GM21360 (cell line): ENCODE measurements at regions not wholly inside any gene's neighbourhood (a gene's known extent, or its start where the extent isn't known, plus 50 kb on each side); places are given as distances from the start of the nearest gene placed in this dataset.

Experiments used
- ATAC-seq: cut with Tn5 transposase; IDR thresholded peaks from one replicate; pipeline ENCODE4 v1.9.1; 2021; ENCODE audit warnings: mild to moderate bottlenecking, moderate library complexity; ENCODE audit not compliant: unreplicated experiment

DNA sequence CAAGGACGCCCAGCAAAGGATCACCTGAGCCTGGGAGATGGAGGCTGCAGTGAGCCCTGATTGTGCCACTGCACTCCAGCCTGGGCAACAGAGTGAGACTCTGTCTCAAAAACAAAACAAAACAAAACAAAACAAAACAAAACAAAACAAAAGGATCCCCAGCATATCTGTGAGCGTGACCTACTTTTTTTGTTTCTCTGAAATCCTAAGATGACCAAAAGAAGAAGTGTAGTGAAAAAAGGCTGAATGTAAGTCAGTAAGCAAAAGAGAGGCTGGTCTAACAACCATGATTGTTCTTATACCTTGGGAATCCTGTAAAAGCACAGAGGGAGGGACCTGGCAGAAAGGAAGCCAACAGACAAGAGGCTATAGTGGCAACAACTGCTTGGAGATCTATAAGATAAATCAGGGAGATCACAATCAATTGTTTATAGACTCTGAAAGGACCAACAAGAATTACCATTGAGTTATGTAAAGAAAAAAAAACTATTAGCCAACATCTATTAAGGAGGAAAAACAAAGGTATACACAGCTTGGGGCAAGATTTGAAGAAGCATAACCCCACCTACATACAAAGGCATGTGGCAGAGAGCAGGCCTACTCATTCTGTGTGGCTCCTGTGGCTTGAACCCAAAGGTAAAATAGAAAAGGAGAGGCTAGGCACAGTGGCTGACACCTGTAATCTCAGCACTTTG lies 255.2 kb upstream of the KLF14 start:
- ATAC-seq = no peak

DNA sequence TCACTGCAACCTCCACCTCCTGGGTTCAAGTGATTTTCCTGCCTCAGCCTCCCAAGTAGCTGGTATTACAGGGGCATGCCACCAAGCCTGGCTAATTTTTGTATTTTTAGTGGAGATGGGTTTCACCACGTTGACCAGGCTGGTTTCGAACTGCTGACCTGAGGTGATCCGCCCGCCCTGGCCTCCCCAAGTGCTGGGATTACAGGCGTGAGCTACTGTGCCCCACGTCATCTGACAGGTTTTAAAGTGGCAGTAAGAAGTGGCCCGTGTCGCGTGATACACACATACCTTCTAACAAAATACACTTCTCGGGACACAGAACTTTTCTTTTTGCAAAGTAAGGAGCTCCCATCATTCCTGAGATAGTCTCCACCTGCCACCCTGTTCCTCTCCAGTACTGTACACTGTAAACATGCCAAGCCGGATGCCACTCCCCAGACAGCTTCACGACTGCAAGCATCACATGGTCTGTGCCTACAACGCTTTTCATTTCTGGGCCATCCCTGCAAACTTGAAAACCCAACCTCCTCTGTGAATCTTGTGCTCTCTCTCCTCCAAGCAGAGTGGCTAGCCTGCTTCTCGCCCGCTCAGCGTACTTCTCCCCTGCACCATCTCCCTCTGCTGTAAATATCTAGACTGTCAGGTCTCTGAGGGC lies 256.3 kb upstream of the KLF14 start:
- ATAC-seq = no peak

DNA sequence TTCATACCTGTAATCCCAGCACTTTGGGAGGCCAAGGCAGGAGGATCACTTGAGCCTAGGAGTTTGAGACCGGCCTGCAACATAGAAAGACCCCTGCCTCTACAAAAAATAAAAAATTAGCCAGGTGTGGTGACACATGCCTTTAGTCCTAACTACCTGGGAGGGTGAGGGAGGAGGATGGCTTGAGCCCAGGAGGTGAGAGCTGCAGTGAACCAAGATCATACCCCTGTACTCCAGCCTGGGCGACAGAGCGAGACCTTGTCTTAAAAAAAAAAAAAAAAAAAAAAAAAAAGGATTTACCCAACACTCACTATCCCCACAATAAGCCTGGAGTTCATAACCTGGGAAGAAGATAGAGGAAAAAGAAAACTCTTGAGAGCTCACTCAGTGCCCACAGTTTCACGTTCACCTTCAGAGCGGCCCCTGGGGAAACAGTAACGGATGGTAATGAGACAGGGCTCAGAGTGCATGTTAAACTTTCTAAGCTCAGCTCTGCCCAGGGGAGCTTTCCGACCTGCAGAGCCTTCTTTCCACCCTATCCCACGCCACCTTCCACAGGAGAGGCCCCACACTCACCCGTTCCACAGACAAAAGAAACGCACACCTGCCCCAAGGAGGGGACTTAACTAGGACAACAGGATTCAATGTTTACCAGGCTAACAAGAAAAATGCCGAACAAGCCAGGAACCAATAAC lies 259.8 kb upstream of the KLF14 start:
- no peak for ATAC-seq

DNA sequence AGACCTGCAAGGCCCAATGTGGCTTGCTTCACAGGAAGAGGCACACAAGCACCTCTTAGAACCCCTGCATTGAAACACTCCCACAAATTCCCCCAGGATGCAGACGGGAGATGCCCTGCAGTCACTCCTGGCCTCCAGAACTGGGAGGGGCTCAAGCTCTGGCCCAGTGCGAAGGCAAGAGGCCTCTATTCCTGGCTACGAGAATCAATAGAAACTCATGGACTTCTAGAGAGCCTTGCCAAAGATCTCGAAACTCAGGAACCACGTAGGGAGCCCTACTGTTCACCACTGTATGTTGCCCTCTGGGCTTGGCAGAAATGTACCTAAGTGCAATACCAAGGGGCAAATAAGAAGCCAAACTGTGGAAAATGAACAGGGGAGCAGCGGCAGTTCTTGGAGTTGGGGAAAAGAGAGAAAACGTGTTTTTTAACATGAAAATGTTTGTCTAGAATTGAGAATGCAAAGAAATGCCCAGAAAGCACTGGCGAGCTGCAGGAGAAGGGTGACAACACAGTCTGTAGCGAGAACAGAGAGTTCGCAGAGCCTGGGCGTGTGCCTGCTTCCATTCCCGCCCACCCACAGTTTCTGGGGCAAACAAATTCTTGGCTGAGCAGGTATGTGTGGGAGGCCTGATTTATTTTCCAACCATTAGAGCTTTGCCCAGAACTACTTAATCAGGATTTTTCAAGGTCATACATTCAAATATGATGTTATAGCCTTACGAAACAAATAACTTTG lies 260.5 kb upstream of the KLF14 start:
- no peak for ATAC-seq

DNA sequence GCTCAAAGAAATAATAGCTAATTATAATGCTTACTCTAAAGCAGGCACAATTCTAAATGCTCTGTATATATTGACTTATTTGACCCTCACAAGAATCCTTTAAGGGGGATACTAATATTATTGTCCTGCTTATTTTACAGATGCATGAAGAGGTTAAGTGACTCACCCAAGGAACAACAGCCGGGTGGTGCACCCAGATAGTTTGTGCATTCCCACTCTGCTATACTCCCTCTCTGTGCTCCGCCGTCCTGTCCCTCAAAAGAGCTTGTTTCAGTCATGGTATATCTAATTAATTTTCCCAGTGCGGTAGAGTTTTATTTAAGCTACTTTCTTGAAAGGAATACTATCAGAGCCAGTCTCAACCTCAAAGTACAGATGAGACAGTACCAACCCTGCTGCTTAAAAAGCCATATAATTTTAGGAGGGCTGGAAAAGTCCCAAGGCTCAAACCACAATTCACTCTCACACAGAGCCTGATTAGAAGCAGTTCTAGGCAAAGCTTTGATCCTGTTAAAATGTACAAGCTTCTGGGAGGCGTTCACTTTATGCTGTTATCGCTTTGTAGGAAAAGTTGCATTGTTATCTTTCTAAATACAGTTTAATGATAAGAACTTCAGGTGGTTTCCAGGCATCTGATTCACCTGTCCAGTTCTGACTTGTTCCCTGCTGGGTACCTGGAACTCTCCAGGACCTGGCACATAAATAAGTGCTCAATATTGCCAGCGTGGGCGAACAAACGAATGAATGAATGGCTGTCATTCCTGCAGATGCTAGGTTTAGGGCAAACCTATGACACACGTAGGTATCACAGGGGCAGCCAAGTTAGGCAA lies 261.5 kb upstream of the KLF14 start:
- ATAC-seq = no peak

DNA sequence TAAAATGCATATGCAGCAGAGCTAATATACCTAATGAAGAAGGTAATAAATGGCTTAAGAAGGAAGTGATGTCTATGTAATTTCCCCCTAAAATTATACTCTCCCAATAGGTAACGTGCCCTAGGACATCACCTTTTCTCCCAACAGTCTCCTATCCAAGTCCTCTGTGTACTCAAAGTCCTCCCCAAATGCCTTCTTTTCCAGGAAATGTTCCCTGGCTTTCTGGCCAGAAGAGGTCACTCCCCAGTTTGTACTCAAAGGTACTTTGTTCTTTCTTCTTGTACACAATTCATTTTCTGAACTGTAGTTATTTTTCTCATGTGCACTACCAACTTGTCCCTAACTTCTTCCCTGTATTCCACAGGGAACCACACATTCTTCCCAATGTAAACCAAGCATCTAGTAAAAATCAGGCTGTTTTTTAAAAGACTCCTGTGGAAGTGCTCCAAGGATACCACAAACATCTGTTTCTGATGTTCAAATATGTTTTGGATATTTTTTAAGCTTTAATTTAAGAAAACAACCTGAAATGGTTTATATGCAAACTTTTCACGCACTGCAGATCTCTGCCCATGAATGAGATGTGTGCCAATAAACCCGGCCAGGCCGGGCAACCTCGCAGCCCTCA lies 262.3 kb upstream of the KLF14 start:
- ATAC-seq = no peak

DNA sequence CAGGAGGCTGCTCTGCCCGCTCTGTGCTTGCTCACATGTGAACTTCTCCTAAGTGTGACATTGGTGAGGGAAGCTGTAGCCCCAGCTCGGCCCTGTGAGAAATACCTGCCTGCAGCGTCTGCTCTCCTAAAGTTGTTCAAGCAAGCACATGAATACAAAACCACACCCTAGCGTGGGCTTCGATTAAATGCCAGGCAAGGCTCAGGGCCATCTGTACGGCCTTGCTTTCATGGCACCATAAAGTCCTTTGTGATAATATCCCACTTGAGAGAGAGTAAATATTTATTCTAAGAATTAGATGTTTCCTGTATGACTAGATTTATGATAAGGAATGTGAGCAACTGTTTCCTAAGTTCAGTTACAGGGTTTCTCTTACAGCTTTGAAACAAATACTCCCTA lies 262.8 kb upstream of the KLF14 start:
- ATAC-seq = no peak

DNA sequence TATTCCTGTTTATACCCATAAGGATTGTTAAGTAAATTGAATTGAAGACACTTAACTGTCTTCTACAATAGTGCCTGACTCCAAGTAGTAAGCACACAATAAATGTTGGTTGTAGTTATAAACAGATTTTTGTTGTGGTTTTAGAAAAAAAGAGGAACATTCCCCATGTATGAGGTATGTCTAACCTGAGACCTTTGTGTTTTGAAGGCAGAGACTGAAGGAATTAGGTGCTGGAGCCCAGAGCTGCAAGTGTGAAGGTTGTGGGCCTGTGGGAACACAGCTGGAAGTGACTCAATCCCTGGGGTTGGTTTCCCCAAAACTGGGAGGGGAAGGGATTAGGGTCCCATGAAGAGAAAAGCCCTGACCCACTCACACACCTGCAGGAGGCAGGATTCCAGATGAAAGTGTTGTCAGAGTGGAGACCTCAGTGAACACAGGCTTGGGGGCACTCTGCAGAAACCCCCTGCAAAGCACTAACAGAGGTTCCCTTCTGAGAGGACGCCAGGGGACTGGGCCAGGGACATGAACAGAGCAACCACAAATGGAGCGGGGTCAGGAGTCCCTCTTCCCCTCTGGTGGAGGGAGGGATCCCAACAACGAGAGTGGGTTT lies 265.1 kb upstream of the KLF14 start:
- no peak for ATAC-seq

DNA sequence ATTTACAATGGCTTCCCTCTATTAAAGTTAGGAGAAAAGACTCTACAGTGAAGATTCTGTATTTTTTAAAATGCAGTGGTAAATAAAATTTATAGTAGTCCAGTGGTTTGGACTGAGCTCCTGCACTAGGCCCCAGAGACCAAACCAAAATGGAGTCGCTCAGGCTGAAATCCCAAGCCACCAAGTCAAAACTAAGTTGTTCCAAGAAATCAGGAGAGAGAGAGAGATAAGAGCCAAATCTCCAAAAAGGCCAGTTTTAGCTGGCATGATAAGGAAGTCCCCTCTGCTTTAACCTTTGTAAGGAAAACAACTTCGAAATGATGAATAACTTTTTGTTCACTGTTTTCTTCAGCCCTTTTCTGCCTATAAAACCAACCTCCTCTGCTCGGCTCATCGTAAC lies 265.9 kb upstream of the KLF14 start:
- no peak for ATAC-seq

DNA sequence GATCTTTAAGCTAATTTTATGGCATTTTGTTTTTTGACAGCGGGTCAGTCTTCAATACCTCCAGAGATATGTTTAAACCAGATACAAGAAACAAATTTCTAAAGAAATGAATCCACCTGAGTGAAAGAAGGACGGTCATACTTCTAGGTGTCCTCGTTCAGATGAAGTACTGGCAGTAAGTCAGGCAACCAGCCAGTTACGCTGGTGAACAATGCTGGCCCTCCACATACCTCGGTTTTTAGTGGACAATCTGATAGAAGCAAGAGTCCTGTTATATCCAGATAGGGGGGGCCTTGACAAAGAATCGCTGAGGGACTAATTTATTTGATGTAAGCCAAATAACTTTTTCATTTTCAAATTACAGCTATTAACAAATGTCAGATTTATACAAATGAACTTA lies 266.4 kb upstream of the KLF14 start:
- no peak for ATAC-seq

DNA sequence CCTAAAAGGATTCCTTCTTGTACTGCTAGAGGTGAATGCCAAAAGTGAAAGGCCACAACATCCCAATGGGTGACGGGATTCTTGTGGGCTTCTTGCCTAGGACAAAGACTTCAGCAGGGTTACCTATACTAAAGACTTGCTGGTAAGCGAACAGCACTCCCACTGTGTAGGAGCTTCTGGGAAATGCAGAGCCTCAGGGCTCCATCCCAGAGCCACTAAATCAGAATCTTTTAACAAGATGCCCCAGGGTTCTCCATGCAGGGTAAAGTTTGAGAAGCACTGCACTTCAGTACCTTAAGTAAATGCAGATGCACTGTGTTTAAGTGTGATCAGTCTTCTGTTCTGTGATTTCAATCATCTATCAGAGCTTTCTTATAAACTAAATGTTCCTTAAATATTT lies 266.9 kb upstream of the KLF14 start:
- no peak for ATAC-seq

DNA sequence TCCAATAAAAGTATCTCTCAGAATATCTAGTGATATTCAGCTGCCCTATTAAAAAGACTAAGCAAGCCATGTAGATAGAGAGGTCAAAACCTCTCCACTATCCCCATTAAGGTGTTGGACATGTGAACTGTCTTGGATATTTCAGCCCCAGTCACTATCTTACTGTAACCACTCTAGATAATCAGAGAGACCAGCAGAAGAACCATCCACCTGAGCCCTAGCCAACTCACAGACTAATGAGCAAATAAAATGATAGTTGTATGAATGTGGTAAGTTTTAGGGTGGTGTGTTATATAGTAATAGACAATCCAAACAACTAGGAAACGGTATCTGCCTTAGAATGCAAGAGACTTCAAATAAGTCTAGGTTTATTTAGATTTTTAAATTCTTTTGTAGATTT lies 268.6 kb upstream of the KLF14 start:
- no peak for ATAC-seq

DNA sequence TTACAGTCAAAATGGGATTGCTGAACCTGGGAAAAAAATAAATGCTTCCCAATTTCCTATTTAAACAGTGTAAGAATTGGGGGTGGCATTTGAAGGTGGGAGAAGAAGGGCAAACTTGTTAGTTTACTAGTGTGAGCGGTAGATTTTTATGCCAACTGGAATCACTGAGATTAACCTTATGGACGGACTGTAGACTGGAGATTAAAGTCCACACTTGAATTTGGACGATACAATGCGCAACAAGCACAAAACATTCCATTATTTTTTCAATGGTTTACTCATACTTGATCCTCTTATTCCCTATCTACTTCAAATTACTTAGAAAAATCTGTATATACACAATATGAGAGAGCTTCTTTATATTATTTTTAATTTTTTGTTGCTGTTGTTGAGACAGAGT lies 269.6 kb upstream of the KLF14 start:
- ATAC-seq = no peak

DNA sequence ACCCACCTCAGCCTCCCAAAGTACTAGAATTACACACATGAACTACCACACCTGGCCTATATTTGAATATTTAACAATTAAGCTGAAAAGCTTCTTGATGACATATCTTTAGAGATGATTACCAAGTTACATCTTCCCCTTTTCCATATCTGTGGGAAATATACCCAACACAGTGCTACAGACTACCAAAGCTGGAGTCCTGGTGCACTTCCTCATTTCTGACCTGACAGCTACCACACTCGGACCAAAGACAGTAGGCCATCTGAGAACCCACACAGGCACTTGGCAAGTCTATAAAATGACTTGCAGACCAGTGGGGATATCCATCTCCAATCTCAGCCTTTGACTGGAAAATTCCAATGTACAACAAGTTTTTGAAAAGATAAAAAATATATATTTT lies 270.4 kb upstream of the KLF14 start:
- no peak for ATAC-seq

DNA sequence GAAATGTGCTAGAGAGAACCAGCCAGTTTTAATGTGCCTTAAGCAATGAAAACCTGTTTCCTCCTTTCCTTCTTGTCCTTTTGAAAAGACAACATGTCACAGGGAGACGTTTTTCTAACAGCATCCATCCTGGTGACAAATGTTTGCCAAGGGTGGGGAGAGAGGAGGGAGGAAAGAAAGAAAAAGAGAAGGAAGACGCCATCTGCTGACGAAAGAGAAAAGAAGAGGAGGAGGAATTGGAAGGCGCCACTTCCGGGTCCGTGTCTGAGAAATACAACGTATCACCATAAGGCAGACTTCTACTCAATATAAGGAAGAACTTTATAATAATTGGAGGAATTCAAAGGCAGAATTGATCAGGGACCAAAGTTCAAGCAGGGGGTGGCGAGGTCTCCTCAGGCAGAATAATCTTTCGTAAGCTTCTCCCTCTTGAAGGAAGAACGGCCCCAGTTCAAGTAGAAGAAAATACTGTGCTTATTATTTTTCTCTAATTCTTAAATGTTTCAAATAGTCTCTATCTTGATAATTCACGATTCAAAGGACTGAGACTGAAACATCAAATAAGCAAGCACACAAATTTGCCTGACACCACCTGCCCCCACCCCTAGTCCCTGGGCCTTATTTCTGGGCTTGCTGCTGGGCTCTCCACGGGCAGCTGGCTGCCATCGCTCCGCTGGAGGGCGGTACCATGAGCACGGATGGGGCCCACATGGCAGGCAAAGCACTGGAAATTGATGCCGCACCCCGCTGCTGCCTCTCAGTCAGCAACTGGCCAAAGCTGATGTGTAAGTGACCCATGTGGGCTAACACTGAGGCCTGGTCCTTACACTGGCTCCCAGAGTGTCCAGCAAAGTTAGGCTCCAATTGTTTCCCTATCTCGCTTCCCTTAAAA lies 273.7 kb upstream of the KLF14 start:
- no peak for ATAC-seq

DNA sequence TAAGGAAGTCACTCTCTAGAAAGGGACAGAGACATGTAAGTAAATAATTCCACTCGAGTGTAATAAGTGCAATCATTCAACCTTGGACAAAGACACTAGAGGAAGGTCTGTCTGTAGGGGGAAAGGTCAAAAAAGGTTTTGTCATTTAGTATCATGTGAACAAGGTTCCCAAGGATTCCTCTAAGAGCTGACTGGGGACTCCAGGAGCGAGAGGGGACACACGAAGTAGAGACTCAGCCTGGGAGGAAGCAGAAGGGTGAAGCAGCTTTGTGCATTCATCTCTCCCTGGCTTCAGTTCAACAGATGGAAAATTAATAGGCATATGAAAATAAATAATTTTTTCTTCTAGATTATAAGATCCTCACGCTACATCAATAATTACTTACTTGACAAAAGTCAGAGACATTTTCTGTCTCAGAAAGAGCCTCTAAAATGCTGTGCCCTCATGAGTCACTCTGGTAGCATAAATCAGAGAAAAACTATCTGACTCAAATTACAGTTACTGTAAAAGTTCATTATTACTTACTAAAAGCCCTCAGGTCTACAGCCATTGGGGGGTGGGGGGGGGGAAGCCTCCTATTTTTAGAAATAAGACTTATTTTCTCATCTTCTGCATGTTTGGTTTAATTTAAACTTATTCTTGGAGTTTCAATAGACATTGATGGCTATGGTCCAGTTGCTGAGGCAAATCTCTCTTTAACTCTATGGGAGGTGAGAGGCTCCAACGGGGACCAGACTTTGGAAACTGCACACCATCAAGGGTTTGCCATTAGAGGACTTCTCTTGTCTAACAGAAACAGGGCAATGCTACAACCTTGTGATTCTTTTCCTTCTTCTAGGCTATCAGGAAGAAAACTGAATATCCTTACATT lies 275.1 kb upstream of the KLF14 start:
- no peak for ATAC-seq

DNA sequence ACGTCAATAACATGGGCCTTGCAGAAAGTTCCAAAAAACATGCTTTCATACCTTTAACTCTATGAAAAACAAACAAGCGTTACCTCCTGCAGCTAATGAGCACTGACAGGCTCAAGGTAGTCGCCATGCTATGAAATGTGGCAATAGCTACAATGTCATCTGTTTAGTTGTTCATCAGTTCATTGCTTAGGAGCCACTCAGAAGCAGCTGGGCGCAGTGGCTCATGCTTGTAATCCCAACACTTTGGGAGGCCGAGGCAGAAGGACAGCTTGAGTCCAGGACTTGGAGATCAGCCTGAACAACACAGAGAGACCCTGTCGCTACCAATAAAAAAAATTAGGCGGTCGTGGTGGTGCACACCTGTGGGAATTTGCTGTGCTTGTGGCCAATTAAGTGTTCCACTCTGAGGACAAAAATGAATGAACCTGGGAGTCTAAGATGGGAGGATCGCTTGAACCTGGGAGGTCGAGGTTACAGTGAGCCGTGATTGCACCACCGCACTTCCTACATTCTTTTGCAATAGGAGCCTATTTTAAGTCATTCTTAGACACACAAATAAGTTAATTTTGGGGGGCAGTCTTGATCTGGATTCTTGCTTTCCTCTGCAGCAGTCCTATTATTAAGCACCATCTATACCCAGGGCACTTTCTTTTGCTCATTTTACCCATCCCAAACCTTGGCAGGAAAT lies 276.2 kb upstream of the KLF14 start:
- ATAC-seq = no peak
